ENCODE measurements at regions not wholly inside any gene's neighbourhood (a gene's known extent, or its start where the extent isn't known, plus 50 kb on each side); places are given as distances from the start of the nearest gene placed in this dataset.
"Not testable (repeated sequence)": the region's sequence is repeated elsewhere in the genome, so short reads cannot be mapped to it uniquely, and the experiment has no call there.

GRCh38 chr5:25419684-25420083 is 774.9 kb upstream of the CDH10 start:
- TF ChIP-seq CTCF (conservative IDR thresholded peaks at IDR 0.05; ENCODE audit: low read length): no peak
- DNase-seq (ENCODE audit: low read depth): no peak
- no peak overlapping the region for H3K4me3 ChIP-seq (ENCODE audit: low read length)

GRCh38 chr5:25418978-25419377 is 774.2 kb upstream of the CDH10 start:
- DNase-seq (ENCODE audit: low read depth): no peak
- no peak for TF ChIP-seq CTCF (conservative IDR thresholded peaks at IDR 0.05; ENCODE audit: low read length)
- no peak overlapping the region for H3K4me3 ChIP-seq (ENCODE audit: low read length)

- no peak for DNase-seq (ENCODE audit: low read depth)
- H3K4me3 ChIP-seq (ENCODE audit: low read length): no peak overlapping the region
- TF ChIP-seq CTCF (conservative IDR thresholded peaks at IDR 0.05; ENCODE audit: low read length): no peak
Observed at GRCh38 chr5:25418319-25418859, 773.6 kb upstream of the CDH10 start.

GRCh38 chr5:25416960-25417359 is 772.2 kb upstream of the CDH10 start:
- no peak for DNase-seq (ENCODE audit: low read depth)
- no peak overlapping the region for H3K4me3 ChIP-seq (ENCODE audit: low read length)
- TF ChIP-seq CTCF (conservative IDR thresholded peaks at IDR 0.05; ENCODE audit: low read length): no peak

GRCh38 chr5:25415970-25416369 is 771.2 kb upstream of the CDH10 start:
- no peak for DNase-seq (ENCODE audit: low read depth)
- no peak overlapping the region for H3K4me3 ChIP-seq (ENCODE audit: low read length)
- TF ChIP-seq CTCF (conservative IDR thresholded peaks at IDR 0.05; ENCODE audit: low read length): no peak

- DNase-seq (ENCODE audit: low read depth): no peak
- no peak for TF ChIP-seq CTCF (conservative IDR thresholded peaks at IDR 0.05; ENCODE audit: low read length)
- H3K4me3 ChIP-seq (ENCODE audit: low read length): no peak overlapping the region
Observed at GRCh38 chr5:25414742-25415141, 770.0 kb upstream of the CDH10 start.

GRCh38 chr5:25412116-25412661 is 767.4 kb upstream of the CDH10 start:
- DNase-seq (ENCODE audit: low read depth): no peak
- TF ChIP-seq CTCF (conservative IDR thresholded peaks at IDR 0.05; ENCODE audit: low read length): no peak

GRCh38 chr5:25407365-25407764 is 762.6 kb upstream of the CDH10 start:
- not testable (repeated sequence) for DNase-seq (ENCODE audit: low read depth); H3K4me3 ChIP-seq (ENCODE audit: low read length)

More at GRCh38 chr5:25412116-25412661, 767.4 kb upstream of the CDH10 start:
- H3K4me3 ChIP-seq (ENCODE audit: low read length): no peak overlapping the region

All from AG10803 (cell line).